Stomach (tissue), 4 donors: ENCODE measurements at regions not wholly inside any gene's neighbourhood (a gene's known extent, or its start where the extent isn't known, plus 50 kb on each side); places are given as distances from the start of the nearest gene placed in this dataset.

ENCODE experiments used
- CTCF ChIP-seq, 7 experiments: fragments of 450-650 bp in 4 of 7; fragments of 200-600 bp in 3 of 7; sonication (generic) in 3 of 7; IDR thresholded peaks; one replicate each; pipeline ENCODE4 v1.5.1; 2016 to 2019; ENCODE audit warnings: antibody characterized with exemption in 7 of 7, control low read depth in 2 of 7, mild to moderate bottlenecking in 1 of 7
- EP300 ChIP-seq: sonication (generic); formaldehyde crosslinking; IDR thresholded peaks from one replicate; pipeline ENCODE4 v1.6.1; 2017; ENCODE audit warnings: antibody characterized with exemption
- POLR2A ChIP-seq, 4 donors: fragments of 450-650 bp; IDR thresholded peaks; one replicate each; pipeline ENCODE4 v1.6.1; 2016; ENCODE audit warnings: antibody characterized with exemption in 4 of 4, control low read depth in 2 of 4, mild to moderate bottlenecking in 1 of 4, moderate library complexity in 1 of 4
- POLR2AphosphoS5 ChIP-seq, 3 donors: sonication (generic); formaldehyde crosslinking; IDR thresholded peaks; one replicate each; pipeline ENCODE4 v1.6.1; 2016; ENCODE audit warnings: antibody characterized with exemption in 3 of 3

DNA sequence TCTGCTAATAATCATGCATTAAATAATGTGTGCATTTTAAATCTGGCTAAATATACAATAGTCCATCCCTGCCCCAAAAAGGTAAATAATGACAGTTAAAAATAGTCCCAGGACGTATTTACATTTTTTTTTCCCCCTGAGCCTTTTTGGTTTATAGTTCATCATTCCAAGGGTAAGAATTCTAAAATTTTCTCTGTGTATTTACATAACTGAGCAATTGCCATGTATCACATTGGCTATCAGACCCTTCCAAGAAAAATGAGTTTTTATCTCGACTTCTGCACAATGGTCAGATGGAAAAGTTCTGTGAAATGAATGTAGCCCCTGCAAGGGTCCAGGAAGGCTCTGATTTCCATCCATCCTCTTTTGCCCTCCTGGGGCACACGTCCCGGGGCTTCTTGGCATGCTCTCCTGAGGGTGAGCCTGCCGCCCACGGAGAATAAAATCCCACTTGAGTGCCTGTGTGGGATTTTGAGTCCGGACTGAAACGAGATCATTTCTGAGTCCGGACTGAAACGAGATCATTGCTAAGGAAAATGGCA lies 94.1 kb upstream of the ANO1 start:
- TF ChIP-seq CTCF (IDR thresholded peaks at IDR 0.05) (no peak), POLR2A (IDR thresholded peaks at IDR 0.05) (no peak), POLR2AphosphoS5 (IDR thresholded peaks at IDR 0.05) (no peak), EP300 (no peak)
